ENCODE measurements at regions not wholly inside any gene's neighbourhood (a gene's known extent, or its start where the extent isn't known, plus 50 kb on each side); places are given as distances from the start of the nearest gene placed in this dataset.

DNA sequence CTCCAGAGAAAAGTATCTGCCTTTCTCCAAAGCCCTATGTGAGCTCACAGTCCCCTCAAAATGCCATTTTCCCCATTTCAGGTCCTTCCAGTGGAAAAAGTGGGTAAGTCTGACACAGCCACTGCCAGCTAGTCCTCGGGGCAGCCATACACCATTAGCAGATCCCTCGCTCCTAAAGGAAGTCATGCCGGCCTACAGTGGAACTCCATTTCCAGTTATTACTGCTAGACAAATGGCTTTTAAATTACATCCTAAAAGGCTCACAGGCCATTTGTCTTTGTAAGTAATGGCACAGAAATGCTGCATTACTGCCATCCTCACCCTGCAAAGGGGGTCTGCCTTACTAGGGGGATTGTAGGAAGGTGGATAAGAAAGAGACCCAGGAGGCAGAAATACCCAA, 259.4 kb upstream of the SIX2 start:
- Histone ChIP-seq H3K27ac (no peak overlapping the region), H3K36me3 (no peaks in the 10 kb centered on the region), H3K4me3 (no peak overlapping the region), H3K4me1 (no peaks in the 10 kb centered on the region), H3K9me3 (no peaks in the 10 kb centered on the region), H3K27me3 (peaks cover 0 to 2% of the 10 kb centered on the region in 2 donors)
- intact Hi-C loops (cut with DNase I; ENCODE audit: low total_unique reads) = no loop called here
- DNase-seq (ENCODE audit: low spot score in 2 of 2) = no peak
- TF ChIP-seq POLR2AphosphoS5 (IDR thresholded peaks at IDR 0.05) (no peak), POLR2A (IDR thresholded peaks at IDR 0.05) (no peak)
- TF ChIP-seq, protein P1, sequence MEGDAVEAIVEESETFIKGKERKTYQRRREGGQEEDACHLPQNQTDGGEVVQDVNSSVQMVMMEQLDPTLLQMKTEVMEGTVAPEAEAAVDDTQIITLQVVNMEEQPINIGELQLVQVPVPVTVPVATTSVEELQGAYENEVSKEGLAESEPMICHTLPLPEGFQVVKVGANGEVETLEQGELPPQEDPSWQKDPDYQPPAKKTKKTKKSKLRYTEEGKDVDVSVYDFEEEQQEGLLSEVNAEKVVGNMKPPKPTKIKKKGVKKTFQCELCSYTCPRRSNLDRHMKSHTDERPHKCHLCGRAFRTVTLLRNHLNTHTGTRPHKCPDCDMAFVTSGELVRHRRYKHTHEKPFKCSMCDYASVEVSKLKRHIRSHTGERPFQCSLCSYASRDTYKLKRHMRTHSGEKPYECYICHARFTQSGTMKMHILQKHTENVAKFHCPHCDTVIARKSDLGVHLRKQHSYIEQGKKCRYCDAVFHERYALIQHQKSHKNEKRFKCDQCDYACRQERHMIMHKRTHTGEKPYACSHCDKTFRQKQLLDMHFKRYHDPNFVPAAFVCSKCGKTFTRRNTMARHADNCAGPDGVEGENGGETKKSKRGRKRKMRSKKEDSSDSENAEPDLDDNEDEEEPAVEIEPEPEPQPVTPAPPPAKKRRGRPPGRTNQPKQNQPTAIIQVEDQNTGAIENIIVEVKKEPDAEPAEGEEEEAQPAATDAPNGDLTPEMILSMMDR (IDR thresholded peaks at IDR 0.05) = no peak

DNA sequence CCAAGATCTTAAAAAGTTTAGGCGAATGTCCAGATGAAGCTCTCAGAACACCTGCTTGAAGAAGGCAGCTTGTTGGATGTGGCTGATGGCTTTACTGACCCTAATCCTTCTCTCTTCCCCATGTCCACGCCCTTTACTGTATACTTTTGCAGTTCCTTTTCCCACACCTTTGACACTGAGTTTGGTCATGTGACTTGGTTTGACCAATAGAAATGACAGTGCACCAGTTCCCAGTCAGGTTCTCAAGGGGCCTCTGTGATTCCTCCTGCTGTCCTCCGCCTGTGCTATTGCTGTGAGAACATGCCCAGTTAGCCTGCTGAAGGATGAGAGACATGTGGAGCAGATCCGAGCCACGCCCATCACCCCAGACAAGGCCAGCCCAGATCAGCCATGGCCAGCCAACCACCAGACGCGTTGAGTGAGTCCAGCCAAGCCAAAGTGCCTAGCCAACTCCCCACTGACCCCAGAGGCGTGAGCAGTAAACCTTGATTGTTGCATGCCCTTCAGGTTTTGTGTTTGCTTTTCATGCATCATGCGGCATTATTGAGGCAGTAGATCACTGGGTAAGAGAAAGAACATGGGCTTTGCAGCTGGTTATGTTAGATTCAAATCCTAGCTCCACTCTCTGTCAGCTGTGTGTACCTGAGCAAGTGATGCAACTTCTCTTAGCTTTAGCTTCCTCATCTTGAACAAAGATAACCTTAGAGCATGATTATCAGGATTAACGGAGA, 258.0 kb upstream of the SIX2 start:
- TF ChIP-seq, protein P1 (IDR thresholded peaks at IDR 0.05) = no peak
- no peak for TF ChIP-seq POLR2A (IDR thresholded peaks at IDR 0.05)
- TF ChIP-seq POLR2AphosphoS5 (IDR thresholded peaks at IDR 0.05) = no peak
- Histone ChIP-seq H3K27ac (no peak overlapping the region), H3K4me1 (no peaks in the 10 kb centered on the region), H3K4me3 (no peak overlapping the region), H3K36me3 (no peaks in the 10 kb centered on the region), H3K27me3 (peaks cover 0 to 2% of the 10 kb centered on the region in 2 donors), H3K9me3 (no peaks in the 10 kb centered on the region)
- intact Hi-C loops (cut with DNase I; ENCODE audit: low total_unique reads) = no loop called here
- no peak for DNase-seq (ENCODE audit: low spot score in 2 of 2)

DNA sequence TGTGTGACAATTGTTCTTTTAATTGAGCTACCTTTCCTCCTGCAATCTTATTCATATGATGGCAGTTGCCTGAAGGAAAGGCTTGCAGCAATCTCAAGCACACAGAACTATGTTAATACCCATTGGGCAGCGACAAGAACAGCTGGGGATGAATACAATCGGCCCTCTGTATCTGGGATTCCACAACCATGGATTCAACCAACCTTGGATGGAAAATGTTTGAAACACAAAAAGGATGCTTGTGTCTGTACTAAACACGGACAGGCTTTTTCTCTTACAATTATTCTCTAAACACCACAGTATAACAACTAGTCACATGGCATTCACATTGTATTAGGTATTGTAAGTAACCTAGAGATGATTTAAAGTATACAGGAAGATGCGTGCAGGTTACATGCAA, 256.1 kb upstream of the SIX2 start:
- DNase-seq (ENCODE audit: low spot score in 2 of 2) = no peak
- Histone ChIP-seq H3K4me3 (no peak overlapping the region), H3K36me3 (no peaks in the 10 kb centered on the region), H3K27ac (no peak overlapping the region), H3K4me1 (no peaks in the 10 kb centered on the region), H3K9me3 (no peaks in the 10 kb centered on the region), H3K27me3 (peaks cover 0 to 2% of the 10 kb centered on the region in 2 donors)
- intact Hi-C loops (cut with DNase I; ENCODE audit: low total_unique reads) = no loop called here
- TF ChIP-seq, protein P1 (IDR thresholded peaks at IDR 0.05) = no peak
- TF ChIP-seq POLR2AphosphoS5 (IDR thresholded peaks at IDR 0.05) = no peak
- no peak for TF ChIP-seq POLR2A (IDR thresholded peaks at IDR 0.05)

DNA sequence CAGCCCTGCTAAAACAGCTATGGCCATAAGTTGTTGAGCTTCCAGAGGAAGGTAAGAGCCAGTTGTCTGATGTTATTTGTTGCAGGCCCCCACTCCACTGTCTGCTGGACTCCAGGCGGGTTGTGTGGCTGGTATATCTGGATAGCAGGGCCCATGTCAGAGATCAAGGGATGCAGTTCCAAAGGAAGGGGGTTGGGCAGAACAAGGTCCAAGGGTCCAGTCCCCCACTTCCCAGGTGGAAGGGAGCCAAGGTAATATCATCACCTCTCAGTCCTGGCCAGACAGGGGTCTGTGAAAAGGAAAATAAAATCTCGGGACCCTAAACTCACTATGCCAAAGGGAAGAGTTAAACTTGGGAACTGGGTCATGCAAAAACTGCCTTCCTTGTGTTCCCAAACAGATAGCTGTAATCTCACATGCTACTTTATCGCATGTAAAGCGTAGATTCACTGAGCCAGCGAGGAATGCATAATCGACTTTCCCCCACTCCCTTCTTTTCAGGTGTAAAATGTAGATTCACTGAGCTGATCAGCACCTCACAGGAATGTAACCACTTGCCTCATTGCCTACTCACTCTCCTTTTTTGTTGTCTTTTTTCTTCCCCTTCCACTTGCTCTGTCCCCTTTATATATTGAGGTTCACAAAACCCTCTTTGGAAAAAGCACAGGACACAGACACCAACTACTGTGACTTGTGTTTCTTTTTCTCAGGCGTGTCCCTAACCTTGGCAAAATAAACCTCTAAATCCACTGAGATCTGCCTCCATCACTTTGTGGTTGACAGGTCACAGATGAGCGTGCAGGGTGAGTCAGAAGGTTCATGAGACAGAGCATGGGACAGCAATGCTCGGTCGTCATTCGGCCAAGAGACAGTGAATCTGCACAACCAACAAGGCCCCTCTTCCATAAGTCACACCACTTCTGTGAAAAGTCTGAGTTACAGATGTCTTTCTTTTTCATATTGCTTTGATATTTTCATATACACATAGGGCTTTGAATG, 255.3 kb upstream of the SIX2 start:
- Histone ChIP-seq H3K4me3 (no peak overlapping the region), H3K36me3 (no peaks in the 10 kb centered on the region), H3K4me1 (no peaks in the 10 kb centered on the region), H3K27ac (no peak overlapping the region), H3K27me3 (peaks cover 0 to 2% of the 10 kb centered on the region in 2 donors), H3K9me3 (no peaks in the 10 kb centered on the region)
- no peak for TF ChIP-seq POLR2AphosphoS5 (IDR thresholded peaks at IDR 0.05)
- TF ChIP-seq, protein P1 (IDR thresholded peaks at IDR 0.05) = no peak
- TF ChIP-seq POLR2A (IDR thresholded peaks at IDR 0.05) = no peak
- DNase-seq (ENCODE audit: low spot score in 2 of 2) = no peak
- intact Hi-C loops (cut with DNase I; ENCODE audit: low total_unique reads) = no loop called here

DNA sequence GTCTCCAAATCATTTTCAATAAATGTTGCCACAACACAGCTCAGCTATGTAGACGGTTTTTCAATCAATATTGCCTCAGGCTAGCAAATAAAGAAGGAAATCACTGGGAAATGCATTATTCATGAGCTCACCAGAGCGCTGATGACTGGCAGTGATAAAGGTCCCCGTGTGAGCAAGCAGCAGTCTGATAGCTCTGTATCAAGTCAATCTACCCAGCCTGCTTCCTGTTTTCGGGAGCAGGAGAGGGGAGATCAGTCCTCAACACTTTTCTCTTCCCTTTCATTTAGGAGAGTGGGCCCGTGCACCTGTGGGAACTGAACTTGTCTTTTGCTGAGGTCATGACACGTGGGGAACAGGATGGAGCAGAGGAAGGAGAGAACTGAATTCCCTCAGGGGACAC, 253.9 kb upstream of the SIX2 start:
- Histone ChIP-seq H3K4me1 (no peaks in the 10 kb centered on the region), H3K4me3 (no peak overlapping the region), H3K27me3 (peaks cover 0 to 2% of the 10 kb centered on the region in 2 donors), H3K27ac (no peak overlapping the region), H3K9me3 (no peaks in the 10 kb centered on the region), H3K36me3 (no peaks in the 10 kb centered on the region)
- TF ChIP-seq POLR2A (IDR thresholded peaks at IDR 0.05) (no peak), POLR2AphosphoS5 (IDR thresholded peaks at IDR 0.05) (no peak)
- TF ChIP-seq, protein P1 (IDR thresholded peaks at IDR 0.05) = no peak
- no peak for DNase-seq (ENCODE audit: low spot score in 2 of 2)
- intact Hi-C loops (cut with DNase I; ENCODE audit: low total_unique reads) = no loop called here

All from breast epithelium (tissue), 4 donors.